ENCODE measurements at regions not wholly inside any gene's neighbourhood (a gene's known extent, or its start where the extent isn't known, plus 50 kb on each side); places are given as distances from the start of the nearest gene placed in this dataset.

DNA sequence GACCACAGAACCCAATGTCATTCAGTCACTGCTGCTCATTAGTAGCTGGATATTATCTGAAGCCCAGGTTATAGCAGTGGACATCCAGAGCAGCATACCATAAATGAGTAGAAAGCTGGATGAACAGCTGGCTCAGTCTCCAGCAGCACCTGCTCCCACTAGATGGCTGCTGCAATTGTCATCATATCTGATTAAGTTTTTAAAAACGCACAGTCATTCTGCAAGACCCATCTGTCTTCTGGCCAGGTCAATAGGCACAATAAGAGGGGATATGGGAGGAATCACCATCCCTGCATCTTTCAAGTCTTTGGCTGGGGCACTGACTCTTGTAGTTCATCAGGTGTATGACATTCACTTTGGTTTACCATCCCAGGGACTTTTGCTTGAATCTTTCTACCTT is 55.1 kb upstream of the XDH start:
- Histone ChIP-seq H3K27me3 (ENCODE audit: insufficient read depth, low read length) (no peaks in the 10 kb centered on the region), H3K4me2 (ENCODE audit: low read length) (no peak overlapping the region), H3K9me3 (ENCODE audit: insufficient read depth, low read depth, low read length) (no peaks in the 10 kb centered on the region), H2BK12ac (ENCODE audit: low read length) (no peak overlapping the region), H4K8ac (ENCODE audit: low read depth, low read length) (no peak overlapping the region), H3K14ac (ENCODE audit: low read length) (no peak overlapping the region), H3K4me3 (ENCODE audit: low read depth, low read length) (no peak overlapping the region), H3K18ac (ENCODE audit: low read length) (no peak overlapping the region), H3K23ac (ENCODE audit: low read length) (no peak overlapping the region), H3K27ac (ENCODE audit: low read depth, low read length) (no peak overlapping the region), H3K36me3 (ENCODE audit: control insufficient read depth in 1 of 2, insufficient read depth in 2 of 2, low read length in 2 of 2) (no peaks in the 10 kb centered on the region), H3K79me2 (ENCODE audit: control insufficient read depth, insufficient read depth, low read length, poor library complexity) (no peaks in the 10 kb centered on the region), H4K91ac (ENCODE audit: low read depth, low read length) (no peak overlapping the region), H2AFZ (ENCODE audit: insufficient read depth, low read length, poor library complexity) (no peak overlapping the region), H3K9ac (ENCODE audit: low read length) (no peak overlapping the region), H3K4ac (ENCODE audit: low read depth, low read length) (no peak overlapping the region), H3K79me1 (ENCODE audit: low read length) (no peaks in the 10 kb centered on the region), H2BK5ac (ENCODE audit: low read depth, low read length, poor library complexity) (no peak overlapping the region), H2AK5ac (ENCODE audit: low read length) (no peak overlapping the region), H4K12ac (ENCODE audit: low read depth, low read length) (no peak overlapping the region), H2BK120ac (ENCODE audit: insufficient read depth, low read length, poor library complexity) (no peak overlapping the region), H3K4me1 (ENCODE audit: control insufficient read depth in 1 of 2, insufficient read depth in 2 of 2, low read length in 2 of 2) (peaks cover 0 to 2% of the 10 kb centered on the region in 2 experiments)
- DNase-seq, result peak in 1 of 2 donors; percentile 16
- WGBS (ENCODE audit: extremely low coverage, insufficient coverage, insufficient read length), result no CpG with 5 or more reads among the region's 1 CpG

DNA sequence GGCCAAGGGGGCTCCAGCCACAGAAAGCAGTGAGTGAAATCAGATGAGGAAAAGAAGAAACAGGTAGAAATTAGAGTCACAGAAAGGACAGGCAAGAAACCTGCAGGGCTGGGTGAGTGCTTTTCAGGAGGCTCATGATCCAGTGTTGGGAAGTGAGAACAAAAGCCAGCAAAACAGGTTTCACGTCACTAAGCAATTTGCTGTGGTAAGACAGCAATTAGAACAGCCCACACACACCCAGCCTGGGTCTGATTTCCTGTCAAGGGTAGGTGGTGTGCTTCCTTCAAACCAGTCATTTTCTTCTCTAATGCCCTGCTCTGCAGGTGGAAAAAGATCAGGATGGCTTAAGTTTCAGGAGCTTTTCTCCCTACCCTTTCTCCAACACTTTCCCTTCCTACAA is 52.9 kb upstream of the XDH start:
- Histone ChIP-seq H2BK120ac (ENCODE audit: insufficient read depth, low read length, poor library complexity) (no peak overlapping the region), H3K4me3 (ENCODE audit: low read depth, low read length) (no peak overlapping the region), H3K4ac (ENCODE audit: low read depth, low read length) (no peak overlapping the region), H3K18ac (ENCODE audit: low read length) (no peak overlapping the region), H2AK5ac (ENCODE audit: low read length) (no peak overlapping the region), H3K4me1 (ENCODE audit: control insufficient read depth in 1 of 2, insufficient read depth in 2 of 2, low read length in 2 of 2) (peaks cover 0 to 2% of the 10 kb centered on the region in 2 experiments), H4K8ac (ENCODE audit: low read depth, low read length) (no peak overlapping the region), H3K36me3 (ENCODE audit: control insufficient read depth in 1 of 2, insufficient read depth in 2 of 2, low read length in 2 of 2) (no peaks in the 10 kb centered on the region), H3K79me1 (ENCODE audit: low read length) (no peaks in the 10 kb centered on the region), H3K9me3 (ENCODE audit: insufficient read depth, low read depth, low read length) (no peaks in the 10 kb centered on the region), H2AFZ (ENCODE audit: insufficient read depth, low read length, poor library complexity) (no peak overlapping the region), H4K91ac (ENCODE audit: low read depth, low read length) (no peak overlapping the region), H3K23ac (ENCODE audit: low read length) (no peak overlapping the region), H4K12ac (ENCODE audit: low read depth, low read length) (no peak overlapping the region), H3K9ac (ENCODE audit: low read length) (no peak overlapping the region), H2BK12ac (ENCODE audit: low read length) (no peak overlapping the region), H3K14ac (ENCODE audit: low read length) (no peak overlapping the region), H2BK5ac (ENCODE audit: low read depth, low read length, poor library complexity) (no peak overlapping the region), H3K4me2 (ENCODE audit: low read length) (no peak overlapping the region), H3K79me2 (ENCODE audit: control insufficient read depth, insufficient read depth, low read length, poor library complexity) (no peaks in the 10 kb centered on the region), H3K27me3 (ENCODE audit: insufficient read depth, low read length) (no peaks in the 10 kb centered on the region), H3K27ac (ENCODE audit: low read depth, low read length) (no peak overlapping the region)
- DNase-seq, result peak; percentile 36 to 47
- WGBS (ENCODE audit: extremely low coverage, insufficient coverage, insufficient read length), result no CpG with 5 or more reads among the region's 1 CpG
